GM12872 (cell line): ENCODE measurements at regions not wholly inside any gene's neighbourhood (a gene's known extent, or its start where the extent isn't known, plus 50 kb on each side); places are given as distances from the start of the nearest gene placed in this dataset.

ENCODE experiments used
- CTCF ChIP-seq: IDR thresholded peaks from 3 replicates; pipeline ENCODE4 v1.5.1; 2011; ENCODE audit warnings: low read depth, mild to moderate bottlenecking, low read length, moderate library complexity; ENCODE audit not compliant: insufficient read depth

GRCh38 chr2:33766175-33766574 lies 167.1 kb upstream of the FAM98A start:
- TF ChIP-seq CTCF: no peak

DNA sequence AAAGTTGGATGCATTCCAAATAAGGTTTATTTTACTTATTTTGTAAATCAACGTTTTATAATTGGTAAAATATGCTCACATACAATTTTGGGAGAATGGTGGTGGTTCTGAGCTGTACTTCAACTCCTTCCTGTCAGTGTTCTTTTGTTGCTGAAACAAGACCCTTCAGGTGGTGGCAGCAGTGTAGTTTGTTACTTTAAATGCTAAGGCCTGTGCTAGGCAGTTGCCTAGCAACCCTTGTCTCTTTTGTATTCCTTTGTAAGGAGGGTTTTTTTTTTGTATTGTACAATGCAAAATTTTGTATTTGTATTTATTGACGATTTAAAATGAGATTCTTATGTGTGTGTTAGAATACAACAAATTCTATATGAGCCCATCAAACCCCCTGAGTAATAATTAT lies 166.0 kb upstream of the FAM98A start:
- TF ChIP-seq CTCF: no peak

DNA sequence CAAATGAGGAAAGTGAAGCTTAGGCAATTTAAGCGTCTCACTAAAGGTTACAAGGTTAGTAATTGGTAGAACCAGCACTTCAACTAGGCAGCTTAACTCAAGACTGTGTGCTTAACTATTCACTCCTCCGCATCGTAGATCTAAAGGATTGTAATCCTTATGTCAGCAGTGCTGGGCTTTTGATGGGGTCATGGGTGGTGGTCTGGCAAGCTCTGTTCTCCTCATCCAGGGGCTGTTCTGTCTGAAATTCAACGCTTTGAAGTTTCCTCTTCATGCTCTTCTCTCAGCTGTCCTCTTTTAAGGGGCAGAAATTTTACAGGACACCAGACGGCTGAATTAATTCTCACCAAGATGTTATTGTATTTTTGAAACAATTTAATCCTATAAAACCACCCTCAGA lies 165.5 kb upstream of the FAM98A start:
- no peak for TF ChIP-seq CTCF

DNA sequence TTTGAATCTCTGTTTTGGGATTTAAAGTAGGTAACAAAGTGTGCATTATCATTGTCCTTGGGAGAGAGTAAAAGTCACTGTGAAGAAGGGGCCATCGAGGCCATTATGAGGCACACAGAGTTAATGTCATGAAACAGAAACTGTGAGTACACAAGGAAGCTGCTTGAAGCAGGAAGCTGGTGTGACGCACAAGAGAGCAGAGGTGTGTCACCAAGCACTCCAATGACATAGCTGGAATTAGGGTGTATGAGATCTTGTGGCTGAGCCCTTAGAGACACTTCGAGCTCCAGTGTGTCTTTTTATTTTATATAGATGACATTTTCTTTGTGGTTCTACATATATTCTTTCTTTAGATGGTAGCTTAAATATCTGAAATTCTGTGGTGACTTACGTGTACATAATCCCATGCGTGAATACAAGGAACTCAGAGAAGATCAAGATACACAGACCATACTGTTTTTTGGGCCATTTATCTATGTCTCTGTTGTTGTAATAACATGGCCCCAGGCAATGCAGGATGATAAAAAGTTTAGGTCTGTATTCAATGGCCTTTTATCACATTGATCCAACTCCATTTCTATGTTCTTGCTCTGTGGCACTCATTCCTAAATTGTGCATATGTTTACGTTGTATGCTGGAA lies 164.7 kb upstream of the FAM98A start:
- no peak for TF ChIP-seq CTCF

- no peak for TF ChIP-seq CTCF
These were observed 163.5 kb upstream of the FAM98A start for GRCh38 chr2:33762636-33763035.

DNA sequence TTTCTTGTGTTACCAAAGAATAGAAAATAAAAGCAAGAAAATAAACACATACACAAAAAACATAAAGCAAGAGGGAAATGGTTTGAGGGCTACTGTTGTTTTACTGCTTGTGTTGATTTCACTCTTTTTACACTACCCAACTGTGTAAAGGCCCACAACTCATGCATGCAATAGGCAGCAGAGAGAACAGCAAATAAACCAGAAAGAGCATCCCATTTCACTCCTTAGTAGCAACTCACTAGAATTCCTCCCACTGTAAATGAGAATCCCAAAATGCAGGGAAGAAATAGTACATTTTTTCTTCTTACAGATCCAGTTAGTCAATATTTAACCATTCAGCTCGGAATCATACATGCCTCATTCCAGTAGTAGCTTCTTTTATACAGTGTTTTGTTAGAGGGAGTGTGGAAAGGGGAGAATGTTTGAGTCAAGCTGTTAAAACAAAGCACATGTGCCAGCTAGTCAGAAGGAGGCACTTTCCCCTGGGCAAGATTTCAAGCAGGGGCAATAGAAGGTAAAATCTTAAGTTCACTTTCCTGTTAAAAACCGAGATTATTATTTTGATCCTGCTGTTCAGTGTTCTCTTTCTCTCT lies 147.2 kb upstream of the FAM98A start:
- TF ChIP-seq CTCF: no peak

DNA sequence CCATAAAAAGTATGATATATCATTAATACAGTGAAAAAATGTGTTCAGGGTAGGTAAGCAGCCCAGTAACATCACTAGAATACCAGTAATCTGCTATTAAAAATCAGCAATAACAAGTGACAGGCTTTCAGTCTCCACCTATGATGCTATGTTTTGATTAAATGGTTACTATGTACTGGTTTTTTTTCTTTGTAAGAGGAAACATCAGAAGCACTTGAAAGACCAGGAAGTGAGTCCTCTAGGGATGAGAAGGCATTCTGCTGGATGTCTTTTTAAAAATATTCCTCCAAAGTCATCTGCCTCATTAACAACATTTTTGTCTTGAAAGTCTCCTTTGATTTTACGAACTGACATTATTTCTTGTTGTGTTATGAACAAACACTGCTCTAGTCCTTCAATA lies 136.0 kb upstream of the FAM98A start:
- no peak for TF ChIP-seq CTCF
